NOMO-1 (cell line): ENCODE measurements at regions not wholly inside any gene's neighbourhood (a gene's known extent, or its start where the extent isn't known, plus 50 kb on each side); places are given as distances from the start of the nearest gene placed in this dataset.

ENCODE experiments used
- DNase-seq, 2 experiments: peaks; one replicate each; lab custom pipeline; 2025; ENCODE audit not compliant: unreplicated experiment in 2 of 2; lab: John Stamatoyannopoulos, UW

DNA sequence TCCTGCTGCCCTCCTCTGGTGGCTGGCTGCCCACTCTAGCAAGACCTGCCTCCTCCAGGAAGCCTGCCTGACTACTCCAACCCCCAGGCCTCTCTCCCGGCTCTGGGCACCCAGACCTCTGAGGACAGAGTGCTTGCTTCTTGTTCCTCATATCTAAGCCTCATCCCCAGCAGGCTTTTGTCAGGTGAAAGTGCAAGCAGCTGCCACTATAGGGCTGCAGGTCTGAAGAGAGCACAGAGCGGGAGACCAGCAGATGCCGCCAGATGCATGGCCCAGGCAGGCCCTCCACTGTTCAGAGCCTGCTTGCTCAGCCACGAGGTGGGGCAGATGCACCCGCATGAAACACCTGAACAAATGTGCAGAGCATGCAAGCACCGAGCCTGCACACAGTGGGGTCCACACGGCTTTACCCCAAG lies 73.0 kb downstream of the SERPINA3 start:
- no peak for DNase-seq

- DNase-seq, result no peak
These were observed 70.5 kb downstream of the SERPINA3 start for GRCh38 chr14:94682736-94683135.

DNA sequence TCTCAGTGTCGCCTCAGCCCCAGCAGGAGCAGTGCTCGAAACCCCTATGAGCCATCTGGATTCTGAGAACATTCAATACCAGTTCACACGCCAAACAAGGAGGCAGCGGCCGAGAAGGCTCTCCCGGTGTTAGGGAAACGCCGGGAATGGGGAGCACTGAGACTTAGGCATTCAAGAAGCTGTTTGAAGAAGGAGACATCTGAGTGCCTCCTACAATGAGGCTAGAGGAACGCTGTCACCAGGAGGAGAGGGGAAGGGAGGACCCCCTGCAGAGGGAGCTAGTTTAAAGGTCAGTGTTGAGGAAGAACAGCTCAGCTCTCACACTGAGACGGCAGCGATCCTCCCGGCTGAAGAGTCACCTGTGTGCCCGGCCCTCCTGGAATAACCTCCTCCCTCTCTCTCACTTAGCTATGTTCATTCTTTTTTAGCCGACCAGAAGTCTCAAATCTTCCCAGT lies 69.9 kb downstream of the SERPINA3 start:
- no peak for DNase-seq

DNA sequence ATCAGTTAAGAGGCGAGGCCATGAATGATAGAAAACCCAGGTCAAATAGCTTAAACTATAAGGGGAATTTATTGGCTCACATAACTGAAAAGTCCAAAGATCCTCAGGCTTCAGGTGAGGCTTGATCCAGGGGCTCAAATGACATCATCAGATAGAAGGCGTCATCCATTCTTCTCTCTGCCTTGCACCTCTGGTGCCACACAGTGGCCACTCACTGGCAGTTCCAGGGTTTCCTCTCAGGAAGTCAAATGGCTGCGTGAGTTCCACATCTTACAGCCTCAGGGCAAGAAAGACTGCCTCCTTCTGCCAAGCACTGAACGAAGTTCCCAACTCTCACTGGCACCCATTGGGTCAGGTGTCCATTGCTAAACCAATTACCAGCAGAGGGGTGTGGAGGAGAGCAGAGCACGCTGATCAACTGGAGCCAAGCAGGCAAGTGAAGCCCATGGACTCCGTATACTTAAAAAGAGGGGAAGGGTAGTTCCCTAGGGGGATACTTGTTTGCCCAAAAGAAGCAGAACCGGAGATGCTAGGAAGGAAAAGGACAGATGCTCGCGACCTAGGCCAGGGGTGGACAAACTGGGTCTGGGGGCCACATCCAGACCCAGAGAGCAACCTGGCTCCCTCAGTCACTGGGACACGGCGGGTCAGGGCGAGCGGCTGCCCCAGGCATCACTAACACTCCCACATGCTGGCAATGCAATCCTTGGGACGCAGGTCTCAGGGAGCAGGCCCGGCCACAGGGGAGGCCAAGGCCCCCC lies 69.3 kb downstream of the SERPINA3 start:
- DNase-seq, result peak; percentile 3 to 22

DNA sequence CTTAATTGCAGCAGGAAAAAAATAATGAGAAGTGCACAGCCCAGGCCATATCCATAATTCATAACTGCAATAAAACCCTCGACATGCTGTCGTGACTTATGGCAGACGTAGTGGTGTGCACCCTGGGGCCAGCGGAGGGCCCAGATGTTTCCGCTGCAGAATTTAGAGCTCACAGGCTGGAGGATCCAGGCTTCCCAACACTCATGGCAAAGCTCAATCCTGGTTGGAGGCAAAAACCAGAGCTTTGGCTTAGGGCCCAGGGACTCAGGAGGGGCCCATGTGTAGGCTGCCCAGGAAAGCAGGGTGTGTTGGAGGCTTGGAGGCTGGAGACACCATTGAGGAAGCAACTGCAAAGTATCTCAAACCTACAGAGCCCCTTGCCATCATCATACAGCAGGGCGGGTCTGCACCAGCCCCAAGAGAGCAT lies 68.7 kb downstream of the SERPINA3 start:
- no peak for DNase-seq

DNA sequence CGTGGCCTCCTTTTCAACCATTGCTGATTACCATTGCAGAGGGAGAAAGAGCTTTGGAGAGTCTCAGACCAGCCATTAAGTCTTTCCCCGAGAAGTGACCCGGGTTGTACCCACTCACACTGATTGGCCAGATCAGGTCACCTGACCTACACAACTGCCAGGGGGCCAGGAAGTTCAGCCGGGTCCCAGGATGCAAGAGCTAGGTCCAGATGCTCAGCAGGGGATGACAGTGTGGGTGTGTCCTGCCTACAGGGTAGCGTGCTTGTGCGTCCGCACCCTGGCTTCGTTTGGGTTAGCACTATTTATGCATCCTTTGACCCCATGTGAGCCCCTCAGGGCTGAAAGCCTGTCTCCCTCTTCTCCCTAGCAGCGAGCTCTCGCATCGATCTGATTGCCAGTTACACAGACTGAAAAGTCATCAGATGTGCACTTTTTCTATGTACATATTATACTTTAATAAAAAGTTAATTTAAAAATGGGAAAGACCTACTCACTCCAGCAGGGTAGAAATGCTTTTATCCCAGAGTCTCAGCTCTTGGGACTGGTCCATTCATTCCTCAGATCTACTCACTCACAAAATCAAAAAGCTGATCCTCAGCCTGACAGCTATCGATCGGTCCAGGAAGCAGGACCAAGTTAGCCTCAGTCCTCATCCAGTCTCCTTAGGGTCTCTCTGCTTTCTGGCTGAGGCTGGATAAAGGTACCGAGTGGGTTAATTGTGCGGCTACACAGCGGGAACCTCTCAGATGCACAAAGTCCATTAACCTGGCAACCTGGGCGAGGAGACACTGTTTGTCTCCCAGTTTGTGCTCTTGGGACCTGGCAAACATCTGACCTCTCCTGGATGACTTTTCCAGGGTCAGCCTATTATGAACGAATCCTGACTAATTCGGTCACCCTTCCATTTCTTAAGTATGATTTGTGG lies 68.0 kb downstream of the SERPINA3 start:
- DNase-seq, result no peak

GRCh38 chr14:94679106-94679810 lies 67.1 kb downstream of the SERPINA3 start:
- DNase-seq, result no peak

DNA sequence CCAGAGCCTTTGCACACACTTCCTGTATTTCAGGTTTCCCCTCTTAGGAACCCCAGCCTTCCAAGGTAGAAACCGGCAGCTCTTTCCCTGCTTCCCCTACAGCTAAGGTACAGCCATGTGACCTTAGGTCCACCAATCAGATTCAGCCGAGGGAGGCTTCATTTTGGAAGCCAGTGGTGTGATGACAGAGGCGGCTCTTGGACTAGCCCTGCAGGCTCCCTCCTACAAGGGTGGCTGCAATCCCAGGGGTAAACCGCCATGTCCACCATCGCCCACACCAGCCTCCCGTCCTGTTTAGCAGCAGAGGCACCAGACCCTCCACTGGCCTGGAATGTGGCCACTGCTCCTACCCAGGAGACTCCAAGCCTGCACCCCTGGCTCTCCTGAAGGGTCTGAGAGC lies 65.6 kb downstream of the SERPINA3 start:
- no peak for DNase-seq

- DNase-seq, result no peak
These were observed 65.0 kb downstream of the SERPINA3 start for GRCh38 chr14:94677213-94677612.

DNA sequence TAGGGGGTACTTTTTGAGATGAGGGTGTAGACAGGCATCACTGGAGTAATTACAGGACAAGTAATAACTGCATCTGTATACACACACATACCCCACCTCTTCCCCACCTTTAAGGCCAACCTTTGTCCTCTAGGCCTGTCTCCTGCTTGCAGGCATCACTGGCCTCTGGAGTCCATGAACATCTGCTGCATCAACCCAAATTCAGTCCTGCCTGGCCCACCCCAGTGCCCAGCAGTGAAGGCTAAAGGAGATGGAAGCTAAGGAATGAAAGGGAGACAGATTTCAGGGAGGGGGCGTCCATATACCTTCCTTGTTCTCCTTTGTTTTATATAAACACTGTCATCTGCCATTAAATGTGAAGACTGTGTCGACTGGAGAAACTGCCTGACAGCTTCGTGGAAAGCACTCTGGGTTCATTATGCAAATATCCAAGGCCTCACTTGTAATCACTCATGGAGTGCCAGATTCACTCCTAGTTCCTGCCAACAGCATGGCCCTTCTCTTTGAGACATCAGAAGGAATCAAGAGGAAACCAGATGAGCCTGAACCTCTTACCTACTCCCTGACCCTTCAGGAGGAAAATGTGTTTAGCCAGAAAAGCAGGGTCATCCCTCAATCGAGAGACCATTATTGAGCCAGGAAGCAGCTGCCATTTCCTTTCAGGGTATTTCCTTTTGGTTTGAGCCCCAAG lies 64.4 kb downstream of the SERPINA3 start:
- DNase-seq, result no peak

DNA sequence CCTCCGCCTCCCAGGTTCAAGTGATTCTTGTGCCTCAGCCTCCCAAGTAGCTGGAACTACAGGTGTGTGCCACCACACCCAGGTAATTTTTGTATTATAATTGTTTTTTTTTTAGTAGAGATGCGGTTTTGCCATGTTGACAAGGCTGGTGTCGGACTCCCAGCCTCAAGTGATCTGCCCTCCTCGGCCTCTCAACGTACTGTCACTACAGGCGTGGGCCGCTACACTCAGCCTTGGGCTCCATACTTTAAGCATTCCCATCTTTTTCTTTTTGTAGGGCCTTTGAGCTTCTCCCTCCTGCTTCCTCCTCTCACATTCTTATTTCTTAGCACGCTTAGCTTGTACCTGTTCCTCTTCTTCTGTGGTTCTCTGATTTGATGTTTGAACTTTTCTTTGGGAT lies 62.8 kb downstream of the SERPINA3 start:
- no peak for DNase-seq

DNA sequence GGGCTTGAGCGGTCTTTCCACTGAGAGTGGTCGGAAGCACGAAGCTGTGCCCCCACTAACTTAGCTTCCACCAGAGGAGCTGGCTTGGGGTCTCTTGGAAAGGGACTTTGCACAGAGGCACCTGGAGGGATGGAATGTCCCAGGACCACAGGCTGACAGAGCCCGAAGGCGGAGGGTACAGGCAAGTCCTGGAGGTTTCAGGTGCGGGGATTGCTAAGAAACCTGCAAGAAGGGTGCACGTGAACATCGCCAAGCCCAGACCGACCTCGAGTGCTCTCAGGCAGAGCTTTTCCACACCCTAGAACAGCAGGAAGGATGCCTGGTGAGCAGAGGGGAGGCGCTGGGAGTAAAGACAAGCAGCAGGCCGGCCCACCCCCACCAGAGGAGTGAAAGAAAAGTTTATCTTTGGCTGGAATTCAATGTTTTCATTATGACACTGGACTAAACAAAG lies 61.6 kb downstream of the SERPINA3 start:
- DNase-seq, result no peak
